ENCODE measurements at regions not wholly inside any gene's neighbourhood (a gene's known extent, or its start where the extent isn't known, plus 50 kb on each side); places are given as distances from the start of the nearest gene placed in this dataset.
"Not testable (repeated sequence)": the region's sequence is repeated elsewhere in the genome, so short reads cannot be mapped to it uniquely, and the experiment has no call there.

- no peak for DNase-seq (ENCODE audit: low read depth in 3 of 3)
Measured at GRCh38 chr9:119924736-119925135, 555.5 kb upstream of the BRINP1 start.

- no peak for DNase-seq (ENCODE audit: low read depth in 3 of 3)
Measured at GRCh38 chr9:119917175-119917574, 547.9 kb upstream of the BRINP1 start.

- no peak for DNase-seq (ENCODE audit: low read depth in 3 of 3)
Measured at GRCh38 chr9:119907056-119907455, 537.8 kb upstream of the BRINP1 start.

GRCh38 chr9:119905724-119906123 lies 536.5 kb upstream of the BRINP1 start:
- no peak for DNase-seq (ENCODE audit: low read depth in 3 of 3)

- no peak for DNase-seq (ENCODE audit: low read depth in 3 of 3)
Measured at GRCh38 chr9:119903851-119904250, 534.6 kb upstream of the BRINP1 start.

- DNase-seq (ENCODE audit: low read depth in 3 of 3), result no peak
Measured at GRCh38 chr9:119902611-119903010, 533.4 kb upstream of the BRINP1 start.

- DNase-seq (ENCODE audit: low read depth in 3 of 3), result no peak
Measured at GRCh38 chr9:119898316-119898715, 529.1 kb upstream of the BRINP1 start.

GRCh38 chr9:119884438-119884837 lies 515.2 kb upstream of the BRINP1 start:
- no peak for DNase-seq (ENCODE audit: low read depth in 3 of 3)

GRCh38 chr9:119881898-119882297 lies 512.7 kb upstream of the BRINP1 start:
- DNase-seq (ENCODE audit: low read depth in 3 of 3), result no peak

- no peak for DNase-seq (ENCODE audit: low read depth in 3 of 3)
Measured at GRCh38 chr9:119880361-119880760, 511.1 kb upstream of the BRINP1 start.

- no peak for DNase-seq (ENCODE audit: low read depth in 3 of 3)
Measured at GRCh38 chr9:119877306-119877705, 508.1 kb upstream of the BRINP1 start.

GRCh38 chr9:119873877-119874276 lies 504.6 kb upstream of the BRINP1 start:
- no peak for DNase-seq (ENCODE audit: low read depth in 3 of 3)

GRCh38 chr9:119870251-119870650 lies 501.0 kb upstream of the BRINP1 start:
- not testable (repeated sequence) for DNase-seq (ENCODE audit: low read depth in 3 of 3)

GRCh38 chr9:119868694-119869093 lies 499.5 kb upstream of the BRINP1 start:
- no peak for DNase-seq (ENCODE audit: low read depth in 3 of 3)

- DNase-seq (ENCODE audit: low read depth in 3 of 3), result no peak
Measured at GRCh38 chr9:119861842-119862241, 492.6 kb upstream of the BRINP1 start.

- DNase-seq (ENCODE audit: low read depth in 3 of 3), result no peak
Measured at GRCh38 chr9:119859128-119859527, 489.9 kb upstream of the BRINP1 start.

- no peak for DNase-seq (ENCODE audit: low read depth in 3 of 3)
Measured at GRCh38 chr9:119853126-119853525, 483.9 kb upstream of the BRINP1 start.

GRCh38 chr9:119852390-119852789 lies 483.2 kb upstream of the BRINP1 start:
- no peak for DNase-seq (ENCODE audit: low read depth in 3 of 3)

GRCh38 chr9:119844431-119844830 lies 475.2 kb upstream of the BRINP1 start:
- DNase-seq (ENCODE audit: low read depth in 3 of 3), result no peak

- no peak for DNase-seq (ENCODE audit: low read depth in 3 of 3)
Measured at GRCh38 chr9:119841016-119841415, 471.8 kb upstream of the BRINP1 start.

GRCh38 chr9:119839888-119840287 lies 470.7 kb upstream of the BRINP1 start:
- no peak for DNase-seq (ENCODE audit: low read depth in 3 of 3)

GRCh38 chr9:119838210-119838609 lies 469.0 kb upstream of the BRINP1 start:
- no peak for DNase-seq (ENCODE audit: low read depth in 3 of 3)

- DNase-seq (ENCODE audit: low read depth in 3 of 3), result no peak
Measured at GRCh38 chr9:119836036-119836435, 466.8 kb upstream of the BRINP1 start.

- no peak for DNase-seq (ENCODE audit: low read depth in 3 of 3)
Measured at GRCh38 chr9:119834064-119834620, 464.9 kb upstream of the BRINP1 start.
